ENCODE measurements at regions not wholly inside any gene's neighbourhood (a gene's known extent, or its start where the extent isn't known, plus 50 kb on each side); places are given as distances from the start of the nearest gene placed in this dataset.

DNA sequence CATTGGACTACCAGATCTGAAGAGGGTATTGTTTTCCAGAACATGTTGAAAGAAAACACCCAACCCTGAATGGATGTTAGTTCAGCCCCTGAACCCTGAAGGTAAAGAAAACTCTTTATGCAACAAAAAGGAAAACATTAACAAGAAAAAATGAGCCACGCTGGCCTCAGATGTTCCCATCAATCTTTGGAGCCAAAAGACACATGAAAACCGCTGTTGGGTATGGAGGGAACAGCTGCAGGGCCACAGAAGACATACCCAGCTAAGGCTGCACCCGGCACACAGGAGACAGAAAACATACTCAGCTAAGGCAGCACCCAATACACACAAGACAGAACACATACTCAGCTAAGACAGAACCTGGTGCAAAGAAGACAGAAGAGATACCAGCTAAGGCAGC, 51.3 kb upstream of the GALNT9 start:
- Histone ChIP-seq H3K4me1 (ENCODE audit: control insufficient read depth, extremely low read depth, insufficient read depth, low read length) (no peaks in the 10 kb centered on the region), H3K27ac (ENCODE audit: insufficient read depth, low read length) (no peak overlapping the region), H2AFZ (ENCODE audit: low read length) (no peak overlapping the region), H3K4me2 (ENCODE audit: extremely low read depth, insufficient read depth, low read length) (no peak overlapping the region), H3K4me3 (replicated peaks in 1 of 4; ENCODE audit: control extremely low read depth in 1 of 4, insufficient read depth in 1 of 4, low read depth in 3 of 4, low read length in 4 of 4) (no peak overlapping the region), H3K9ac (ENCODE audit: insufficient read depth, low read length) (no peak overlapping the region), H3K79me2 (ENCODE audit: control insufficient read depth, insufficient read depth, low read length) (no peaks in the 10 kb centered on the region), H3K9me3 (ENCODE audit: control insufficient read depth, insufficient read depth, low read depth, low read length) (no peaks in the 10 kb centered on the region), H4K20me1 (ENCODE audit: control insufficient read depth, extremely low read depth, insufficient read depth, low read length) (no peaks in the 10 kb centered on the region), H3K36me3 (ENCODE audit: control insufficient read depth, insufficient read depth, low read length) (no peaks in the 10 kb centered on the region), H3K27me3 (ENCODE audit: control insufficient read depth, insufficient read depth, low read length) (peaks cover 14% of the 10 kb centered on the region)
- DNase-seq (ENCODE audit: low read depth in 2 of 2): no peak
- TF ChIP-seq, protein P1, sequence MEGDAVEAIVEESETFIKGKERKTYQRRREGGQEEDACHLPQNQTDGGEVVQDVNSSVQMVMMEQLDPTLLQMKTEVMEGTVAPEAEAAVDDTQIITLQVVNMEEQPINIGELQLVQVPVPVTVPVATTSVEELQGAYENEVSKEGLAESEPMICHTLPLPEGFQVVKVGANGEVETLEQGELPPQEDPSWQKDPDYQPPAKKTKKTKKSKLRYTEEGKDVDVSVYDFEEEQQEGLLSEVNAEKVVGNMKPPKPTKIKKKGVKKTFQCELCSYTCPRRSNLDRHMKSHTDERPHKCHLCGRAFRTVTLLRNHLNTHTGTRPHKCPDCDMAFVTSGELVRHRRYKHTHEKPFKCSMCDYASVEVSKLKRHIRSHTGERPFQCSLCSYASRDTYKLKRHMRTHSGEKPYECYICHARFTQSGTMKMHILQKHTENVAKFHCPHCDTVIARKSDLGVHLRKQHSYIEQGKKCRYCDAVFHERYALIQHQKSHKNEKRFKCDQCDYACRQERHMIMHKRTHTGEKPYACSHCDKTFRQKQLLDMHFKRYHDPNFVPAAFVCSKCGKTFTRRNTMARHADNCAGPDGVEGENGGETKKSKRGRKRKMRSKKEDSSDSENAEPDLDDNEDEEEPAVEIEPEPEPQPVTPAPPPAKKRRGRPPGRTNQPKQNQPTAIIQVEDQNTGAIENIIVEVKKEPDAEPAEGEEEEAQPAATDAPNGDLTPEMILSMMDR (conservative IDR thresholded peaks at IDR 0.05 in 1 of 2, IDR thresholded peaks at IDR 0.05 in 1 of 2; ENCODE audit: low read depth in 1 of 2, low read length in 2 of 2): no peak
- TF ChIP-seq EZH2 (IDR thresholded peaks at IDR 0.05; ENCODE audit: low read length, missing control alignments): no peak

DNA sequence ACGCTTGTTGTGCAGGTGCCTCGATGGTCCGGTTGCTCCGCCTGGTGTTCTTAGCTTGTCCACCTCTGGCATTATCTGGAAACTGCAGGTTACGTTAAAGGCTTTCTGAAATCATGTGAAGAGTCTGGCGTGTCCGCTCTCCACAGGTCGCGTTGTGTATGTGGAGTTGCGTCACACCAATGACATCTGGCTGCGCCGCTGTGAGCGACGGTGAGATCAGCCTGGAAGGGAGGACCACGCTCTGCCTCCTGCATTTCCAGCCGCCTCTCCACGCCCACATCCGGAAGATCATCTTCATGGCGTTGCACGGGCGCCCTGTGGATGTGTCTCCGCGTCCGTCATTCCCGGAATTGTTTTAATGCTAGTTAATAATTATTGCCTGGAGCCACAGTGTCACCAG, 50.6 kb upstream of the GALNT9 start:
- no peak overlapping the region for H3K4me2 ChIP-seq (ENCODE audit: extremely low read depth, insufficient read depth, low read length)
- H3K4me3 ChIP-seq (replicated peaks in 1 of 4; ENCODE audit: control extremely low read depth in 1 of 4, insufficient read depth in 1 of 4, low read depth in 3 of 4, low read length in 4 of 4): no peak overlapping the region
- H3K27ac ChIP-seq (ENCODE audit: insufficient read depth, low read length): no peak overlapping the region
- no peaks in the 10 kb centered on the region for H4K20me1 ChIP-seq (ENCODE audit: control insufficient read depth, extremely low read depth, insufficient read depth, low read length)
- no peak overlapping the region for H2AFZ ChIP-seq (ENCODE audit: low read length)
- no peak for DNase-seq (ENCODE audit: low read depth in 2 of 2)
- TF ChIP-seq, protein P1 (conservative IDR thresholded peaks at IDR 0.05 in 1 of 2, IDR thresholded peaks at IDR 0.05 in 1 of 2; ENCODE audit: low read depth in 1 of 2, low read length in 2 of 2): no peak
- no peak for TF ChIP-seq EZH2 (IDR thresholded peaks at IDR 0.05; ENCODE audit: low read length, missing control alignments)
- H3K36me3 ChIP-seq (ENCODE audit: control insufficient read depth, insufficient read depth, low read length): no peaks in the 10 kb centered on the region
- peaks cover 9% of the 10 kb centered on the region for H3K27me3 ChIP-seq (ENCODE audit: control insufficient read depth, insufficient read depth, low read length)
- H3K4me1 ChIP-seq (ENCODE audit: control insufficient read depth, extremely low read depth, insufficient read depth, low read length): no peaks in the 10 kb centered on the region
- no peak overlapping the region for H3K9ac ChIP-seq (ENCODE audit: insufficient read depth, low read length)
- no peaks in the 10 kb centered on the region for H3K9me3 ChIP-seq (ENCODE audit: control insufficient read depth, insufficient read depth, low read depth, low read length)
- H3K79me2 ChIP-seq (ENCODE audit: control insufficient read depth, insufficient read depth, low read length): no peaks in the 10 kb centered on the region

DNA sequence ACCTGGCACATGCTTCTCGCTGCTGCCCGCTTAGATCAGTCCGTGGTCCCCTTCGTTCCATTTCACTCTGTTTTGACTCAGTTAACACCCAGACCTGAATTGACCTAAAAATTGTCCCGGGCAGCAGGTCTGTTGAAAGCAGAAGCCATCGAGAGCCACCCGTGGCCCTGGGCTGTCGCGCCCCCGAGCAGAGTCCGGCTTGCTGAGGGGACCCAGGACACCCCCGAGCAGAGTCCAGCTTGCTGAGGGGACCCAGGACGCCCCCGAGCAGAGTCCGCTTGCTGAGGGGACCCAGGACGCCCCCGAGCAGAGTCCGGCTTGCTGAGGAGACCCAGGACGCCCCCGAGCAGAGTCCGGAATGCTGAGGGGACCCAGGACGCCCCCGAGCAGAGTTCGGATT, 50.2 kb upstream of the GALNT9 start:
- Histone ChIP-seq H3K4me2 (ENCODE audit: extremely low read depth, insufficient read depth, low read length) (no peak overlapping the region), H3K4me3 (replicated peaks in 1 of 4; ENCODE audit: control extremely low read depth in 1 of 4, insufficient read depth in 1 of 4, low read depth in 3 of 4, low read length in 4 of 4) (no peak overlapping the region), H3K9me3 (ENCODE audit: control insufficient read depth, insufficient read depth, low read depth, low read length) (no peaks in the 10 kb centered on the region), H3K36me3 (ENCODE audit: control insufficient read depth, insufficient read depth, low read length) (no peaks in the 10 kb centered on the region), H3K79me2 (ENCODE audit: control insufficient read depth, insufficient read depth, low read length) (no peaks in the 10 kb centered on the region), H3K4me1 (ENCODE audit: control insufficient read depth, extremely low read depth, insufficient read depth, low read length) (no peaks in the 10 kb centered on the region), H3K9ac (ENCODE audit: insufficient read depth, low read length) (no peak overlapping the region), H3K27ac (ENCODE audit: insufficient read depth, low read length) (no peak overlapping the region), H4K20me1 (ENCODE audit: control insufficient read depth, extremely low read depth, insufficient read depth, low read length) (no peaks in the 10 kb centered on the region), H3K27me3 (ENCODE audit: control insufficient read depth, insufficient read depth, low read length) (peaks cover 6% of the 10 kb centered on the region), H2AFZ (ENCODE audit: low read length) (no peak overlapping the region)
- no peak for DNase-seq (ENCODE audit: low read depth in 2 of 2)
- TF ChIP-seq EZH2 (IDR thresholded peaks at IDR 0.05; ENCODE audit: low read length, missing control alignments): no peak
- TF ChIP-seq, protein P1 (conservative IDR thresholded peaks at IDR 0.05 in 1 of 2, IDR thresholded peaks at IDR 0.05 in 1 of 2; ENCODE audit: low read depth in 1 of 2, low read length in 2 of 2): no peak

Measured in fibroblast of lung (primary cell).